Spleen (tissue), 7 donors: ENCODE measurements at regions not wholly inside any gene's neighbourhood (a gene's known extent, or its start where the extent isn't known, plus 50 kb on each side); places are given as distances from the start of the nearest gene placed in this dataset.

Experiments used
- POLR2A ChIP-seq, 3 donors: fragments of 450-650 bp; IDR thresholded peaks; one replicate each; pipeline ENCODE4 v1.5.1; 2017; ENCODE audit warnings: antibody characterized with exemption in 3 of 3, mild to moderate bottlenecking in 1 of 3
- TF ChIP-seq, protein P1 (sequence below), 11 experiments: fragments of 200-600 bp in 7 of 11; fragments of 450-650 bp in 4 of 11; sonication (generic) in 4 of 11; IDR thresholded peaks in 8 of 11; conservative IDR thresholded peaks in 3 of 11; 1 replicate in 7 of 11; 2 replicates in 4 of 11; pipeline versions ENCODE4 v1.4.0 to v1.8.0; 2016 to 2021; ENCODE audit warnings: antibody characterized with exemption in 11 of 11, inconsistent platforms in 4 of 11, mild to moderate bottlenecking in 1 of 11
- donor health status: DM: no; HTN: no; CAD: no; lungs with moderate emphysema.
- donor health status: DM: no; HTN: no; CAD: no.
- donor health status: DM: no; HTN: no; CAD: no.

DNA sequence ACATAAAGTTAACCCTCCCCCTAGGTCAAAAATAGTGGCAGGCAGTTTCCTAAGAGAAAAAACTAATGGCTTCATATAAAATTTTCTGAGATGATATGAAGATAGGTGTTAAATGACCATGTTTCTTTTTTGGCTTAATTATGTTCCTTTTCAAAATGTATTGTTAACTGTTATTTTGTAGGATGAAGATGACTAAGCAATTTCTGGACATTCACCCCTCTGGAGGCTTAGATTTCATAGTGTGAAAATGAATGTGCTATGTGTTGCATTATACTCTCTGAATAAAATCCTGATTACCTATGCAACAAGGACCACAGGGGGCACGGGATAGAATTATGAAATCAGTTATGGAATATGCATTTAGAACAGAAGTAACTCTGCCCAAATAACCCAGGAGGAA, 233.5 kb downstream of the MRPS30 start:
- TF ChIP-seq, protein P1, sequence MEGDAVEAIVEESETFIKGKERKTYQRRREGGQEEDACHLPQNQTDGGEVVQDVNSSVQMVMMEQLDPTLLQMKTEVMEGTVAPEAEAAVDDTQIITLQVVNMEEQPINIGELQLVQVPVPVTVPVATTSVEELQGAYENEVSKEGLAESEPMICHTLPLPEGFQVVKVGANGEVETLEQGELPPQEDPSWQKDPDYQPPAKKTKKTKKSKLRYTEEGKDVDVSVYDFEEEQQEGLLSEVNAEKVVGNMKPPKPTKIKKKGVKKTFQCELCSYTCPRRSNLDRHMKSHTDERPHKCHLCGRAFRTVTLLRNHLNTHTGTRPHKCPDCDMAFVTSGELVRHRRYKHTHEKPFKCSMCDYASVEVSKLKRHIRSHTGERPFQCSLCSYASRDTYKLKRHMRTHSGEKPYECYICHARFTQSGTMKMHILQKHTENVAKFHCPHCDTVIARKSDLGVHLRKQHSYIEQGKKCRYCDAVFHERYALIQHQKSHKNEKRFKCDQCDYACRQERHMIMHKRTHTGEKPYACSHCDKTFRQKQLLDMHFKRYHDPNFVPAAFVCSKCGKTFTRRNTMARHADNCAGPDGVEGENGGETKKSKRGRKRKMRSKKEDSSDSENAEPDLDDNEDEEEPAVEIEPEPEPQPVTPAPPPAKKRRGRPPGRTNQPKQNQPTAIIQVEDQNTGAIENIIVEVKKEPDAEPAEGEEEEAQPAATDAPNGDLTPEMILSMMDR (IDR thresholded peaks at IDR 0.05 in 8 of 11, conservative IDR thresholded peaks at IDR 0.05 in 3 of 11): no peak
- TF ChIP-seq POLR2A (IDR thresholded peaks at IDR 0.05): no peak
